Spleen (tissue), 7 donors: ENCODE measurements at regions not wholly inside any gene's neighbourhood (a gene's known extent, or its start where the extent isn't known, plus 50 kb on each side); places are given as distances from the start of the nearest gene placed in this dataset.

Experiments
- CTCF ChIP-seq, 11 experiments: fragments of 200-600 bp in 7 of 11; fragments of 450-650 bp in 4 of 11; sonication (generic) in 4 of 11; IDR thresholded peaks in 8 of 11; conservative IDR thresholded peaks in 3 of 11; 1 replicate in 7 of 11; 2 replicates in 4 of 11; pipeline versions ENCODE4 v1.4.0 to v1.8.0; 2016 to 2021; ENCODE audit warnings: antibody characterized with exemption in 11 of 11, inconsistent platforms in 4 of 11, mild to moderate bottlenecking in 1 of 11
- POLR2A ChIP-seq, 3 donors: fragments of 450-650 bp; IDR thresholded peaks; one replicate each; pipeline ENCODE4 v1.5.1; 2017; ENCODE audit warnings: antibody characterized with exemption in 3 of 3, mild to moderate bottlenecking in 1 of 3
- donor health status: DM: no; HTN: no; CAD: no; lungs with moderate emphysema.
- donor health status: DM: no; HTN: no; CAD: no.
- donor health status: DM: no; HTN: no; CAD: no.

GRCh38 chr20:29790510-29790909, 1467.0 kb upstream of the DEFB115 start:
- TF ChIP-seq CTCF (IDR thresholded peaks at IDR 0.05 in 8 of 11, conservative IDR thresholded peaks at IDR 0.05 in 3 of 11) (no peak), POLR2A (IDR thresholded peaks at IDR 0.05) (no peak)
